Calu3 (cell line): ENCODE measurements at regions not wholly inside any gene's neighbourhood (a gene's known extent, or its start where the extent isn't known, plus 50 kb on each side); places are given as distances from the start of the nearest gene placed in this dataset.

Experiments
- BruUV-seq: library from RNA; stranded (reverse); fragments of 400-500 nt; replicated peaks from 2 replicates; lab custom pipeline; 2021; lab: Mats Ljungman, UMichigan
- CTCF ChIA-PET: fragments of 300-600 bp; sonication (Branson Sonifier 250); formaldehyde crosslinking; loops from one replicate; lab custom pipeline; 2022; ENCODE audit warnings: antibody characterized with exemption; lab: Charles Lee
- DNase-seq: peaks from one replicate; pipeline ENCODE4 v3.0.0; 2022
- H3K27ac Mint-ChIP-seq: one replicate; pipeline ENCODE4 v1.8.0; 2022; ENCODE audit warnings: mixed read lengths; ENCODE audit not compliant: unreplicated experiment
- H3K27me3 Mint-ChIP-seq: one replicate; pipeline ENCODE4 v1.8.0; 2022; ENCODE audit warnings: mixed read lengths; ENCODE audit not compliant: unreplicated experiment
- H3K36me3 Mint-ChIP-seq: one replicate; pipeline ENCODE4 v1.8.0; 2022; ENCODE audit warnings: mild to moderate bottlenecking, moderate library complexity, mixed read lengths; ENCODE audit not compliant: insufficient read depth, unreplicated experiment
- H3K4me1 Mint-ChIP-seq: one replicate; pipeline ENCODE4 v1.8.0; 2022; ENCODE audit warnings: mild to moderate bottlenecking, low read depth, mixed read lengths; ENCODE audit not compliant: unreplicated experiment
- H3K4me3 Mint-ChIP-seq: one replicate; pipeline ENCODE4 v1.8.0; 2022; ENCODE audit warnings: mild to moderate bottlenecking, low read depth, moderate library complexity, mixed read lengths; ENCODE audit not compliant: unreplicated experiment
- H3K9me3 Mint-ChIP-seq: one replicate; pipeline ENCODE4 v1.8.0; 2022; ENCODE audit warnings: low read depth, mixed read lengths; ENCODE audit not compliant: unreplicated experiment
- CTCF ChIP-seq: fragments of 200-600 bp; IDR thresholded peaks from one replicate; pipeline ENCODE4 v1.8.0; 2022; ENCODE audit warnings: antibody characterized with exemption; ENCODE audit not compliant: unreplicated experiment
- intact Hi-C: fragments of 100-400 bp; cut with micrococcal nuclease; formaldehyde crosslinking; loops from one replicate; pipeline ENCODE4 v1.10.0; 2022; ENCODE audit not compliant: unreplicated experiment

- DNase-seq = no peak
- Mint-ChIP-seq H3K4me3 (no peak overlapping the region), H3K27me3 (no peaks in the 10 kb centered on the region), H3K27ac (no peak overlapping the region), H3K9me3 (peaks cover 18% of the 10 kb centered on the region), H3K4me1 (no peaks in the 10 kb centered on the region), H3K36me3 (no peaks in the 10 kb centered on the region)
- CTCF ChIA-PET = no interaction called here
- intact Hi-C loops = no loop called here
- no TSS peak for BruUV-seq
- TF ChIP-seq CTCF = no peak
Observed at GRCh38 chr7:42494199-42494710, 257.2 kb upstream of the GLI3 start.

GRCh38 chr7:42493436-42494198 lies 256.6 kb upstream of the GLI3 start:
- Mint-ChIP-seq H3K4me1 (no peaks in the 10 kb centered on the region), H3K9me3 (peaks cover 23% of the 10 kb centered on the region), H3K36me3 (no peaks in the 10 kb centered on the region), H3K27ac (no peak overlapping the region), H3K4me3 (no peak overlapping the region), H3K27me3 (no peaks in the 10 kb centered on the region)
- TF ChIP-seq CTCF = no peak
- CTCF ChIA-PET = no interaction called here
- no TSS peak for BruUV-seq
- intact Hi-C loops = no loop called here
- DNase-seq = no peak

- CTCF ChIA-PET = no interaction called here
- no peaks in the 10 kb centered on the region for H3K4me1 Mint-ChIP-seq
- no peak for TF ChIP-seq CTCF
- intact Hi-C loops = no loop called here
- no peaks in the 10 kb centered on the region for H3K36me3 Mint-ChIP-seq
- no peak for DNase-seq
- BruUV-seq = no TSS peak
- no peak overlapping the region for H3K4me3 Mint-ChIP-seq
- H3K27me3 Mint-ChIP-seq = no peaks in the 10 kb centered on the region
- H3K9me3 Mint-ChIP-seq = peaks cover 25% of the 10 kb centered on the region
- H3K27ac Mint-ChIP-seq = no peak overlapping the region
Observed at GRCh38 chr7:42492920-42493319, 255.9 kb upstream of the GLI3 start.

- intact Hi-C loops = no loop called here
- no peaks in the 10 kb centered on the region for H3K27me3 Mint-ChIP-seq
- H3K4me3 Mint-ChIP-seq = no peak overlapping the region
- H3K27ac Mint-ChIP-seq = no peak overlapping the region
- TF ChIP-seq CTCF = no peak
- no peak for DNase-seq
- CTCF ChIA-PET = no interaction called here
- no peaks in the 10 kb centered on the region for H3K36me3 Mint-ChIP-seq
- H3K9me3 Mint-ChIP-seq = peaks cover 27% of the 10 kb centered on the region
- BruUV-seq = no TSS peak
- no peaks in the 10 kb centered on the region for H3K4me1 Mint-ChIP-seq
Observed at GRCh38 chr7:42491106-42491505, 254.1 kb upstream of the GLI3 start.
